LNCAP (cell line): ENCODE measurements at regions not wholly inside any gene's neighbourhood (a gene's known extent, or its start where the extent isn't known, plus 50 kb on each side); places are given as distances from the start of the nearest gene placed in this dataset.

Experiments
- TF ChIP-seq, protein P1 (sequence below): fragments of 450-650 bp; IDR thresholded peaks from 2 replicates; pipeline ENCODE4 v1.5.1; 2017; ENCODE audit warnings: mild to moderate bottlenecking

DNA sequence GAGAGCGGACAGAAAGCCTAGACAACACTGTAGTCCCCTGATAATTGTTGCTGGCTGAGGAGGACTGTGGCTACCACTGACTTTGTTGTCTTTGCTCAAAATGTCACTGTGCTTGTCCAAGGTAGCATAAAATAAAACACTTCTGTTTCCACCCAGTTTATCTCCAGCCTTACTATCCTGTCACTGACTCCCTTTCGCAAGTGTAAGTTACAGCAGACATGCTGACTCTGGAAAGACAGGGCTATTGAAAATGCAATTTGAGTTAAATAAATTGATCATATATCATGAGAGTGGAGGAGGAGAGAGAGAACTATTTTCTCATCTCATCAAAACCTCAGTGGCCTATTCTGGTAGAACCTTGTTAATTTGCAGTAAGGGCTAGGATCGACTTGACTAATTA, 138.0 kb upstream of the KIRREL3 start:
- TF ChIP-seq, protein P1, sequence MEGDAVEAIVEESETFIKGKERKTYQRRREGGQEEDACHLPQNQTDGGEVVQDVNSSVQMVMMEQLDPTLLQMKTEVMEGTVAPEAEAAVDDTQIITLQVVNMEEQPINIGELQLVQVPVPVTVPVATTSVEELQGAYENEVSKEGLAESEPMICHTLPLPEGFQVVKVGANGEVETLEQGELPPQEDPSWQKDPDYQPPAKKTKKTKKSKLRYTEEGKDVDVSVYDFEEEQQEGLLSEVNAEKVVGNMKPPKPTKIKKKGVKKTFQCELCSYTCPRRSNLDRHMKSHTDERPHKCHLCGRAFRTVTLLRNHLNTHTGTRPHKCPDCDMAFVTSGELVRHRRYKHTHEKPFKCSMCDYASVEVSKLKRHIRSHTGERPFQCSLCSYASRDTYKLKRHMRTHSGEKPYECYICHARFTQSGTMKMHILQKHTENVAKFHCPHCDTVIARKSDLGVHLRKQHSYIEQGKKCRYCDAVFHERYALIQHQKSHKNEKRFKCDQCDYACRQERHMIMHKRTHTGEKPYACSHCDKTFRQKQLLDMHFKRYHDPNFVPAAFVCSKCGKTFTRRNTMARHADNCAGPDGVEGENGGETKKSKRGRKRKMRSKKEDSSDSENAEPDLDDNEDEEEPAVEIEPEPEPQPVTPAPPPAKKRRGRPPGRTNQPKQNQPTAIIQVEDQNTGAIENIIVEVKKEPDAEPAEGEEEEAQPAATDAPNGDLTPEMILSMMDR, result no peak

- TF ChIP-seq, protein P1, result no peak
These were observed 137.3 kb upstream of the KIRREL3 start for GRCh38 chr11:127137771-127138280.

GRCh38 chr11:127136438-127136837, 135.9 kb upstream of the KIRREL3 start:
- TF ChIP-seq, protein P1, result no peak

DNA sequence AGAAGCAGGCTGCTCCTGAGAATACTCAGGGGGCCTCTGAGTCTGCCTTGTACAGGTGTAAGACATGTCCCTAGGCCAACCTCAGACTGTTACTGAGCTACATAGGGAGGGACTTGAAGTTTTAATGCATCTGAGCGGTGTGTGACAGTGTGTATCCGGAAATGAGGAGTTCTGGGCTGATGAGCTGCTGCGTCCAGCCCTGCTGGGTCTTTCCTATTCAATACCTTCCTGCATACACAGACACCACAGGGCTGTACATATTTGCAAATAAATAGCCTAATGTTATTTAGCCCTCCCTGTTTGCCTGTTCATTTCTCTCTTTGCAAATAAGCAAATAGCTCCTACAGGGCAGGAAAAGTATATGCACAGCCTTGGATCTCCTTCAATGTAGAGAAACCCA, 134.7 kb upstream of the KIRREL3 start:
- TF ChIP-seq, protein P1, result no peak

GRCh38 chr11:127133061-127133460, 132.5 kb upstream of the KIRREL3 start:
- TF ChIP-seq, protein P1, result no peak

DNA sequence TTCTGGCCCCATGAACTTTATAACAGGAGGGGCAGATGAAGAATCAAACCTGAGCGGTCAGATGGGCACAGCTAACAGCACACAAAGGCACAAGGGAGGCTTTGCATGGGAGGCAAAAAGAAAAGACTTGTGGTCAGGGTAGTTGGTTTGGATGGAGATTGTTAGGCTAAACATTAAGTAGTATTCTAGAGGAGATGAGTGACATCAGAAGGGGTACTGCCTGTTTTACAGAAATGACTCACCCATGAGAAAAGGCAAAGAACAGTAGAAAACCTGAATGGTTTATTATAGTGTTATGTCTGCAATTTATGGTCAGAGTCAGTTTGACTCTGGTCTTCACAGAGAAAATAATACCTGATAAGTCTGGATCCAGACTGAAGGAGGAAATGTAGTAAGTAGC, 129.8 kb upstream of the KIRREL3 start:
- TF ChIP-seq, protein P1, result no peak

DNA sequence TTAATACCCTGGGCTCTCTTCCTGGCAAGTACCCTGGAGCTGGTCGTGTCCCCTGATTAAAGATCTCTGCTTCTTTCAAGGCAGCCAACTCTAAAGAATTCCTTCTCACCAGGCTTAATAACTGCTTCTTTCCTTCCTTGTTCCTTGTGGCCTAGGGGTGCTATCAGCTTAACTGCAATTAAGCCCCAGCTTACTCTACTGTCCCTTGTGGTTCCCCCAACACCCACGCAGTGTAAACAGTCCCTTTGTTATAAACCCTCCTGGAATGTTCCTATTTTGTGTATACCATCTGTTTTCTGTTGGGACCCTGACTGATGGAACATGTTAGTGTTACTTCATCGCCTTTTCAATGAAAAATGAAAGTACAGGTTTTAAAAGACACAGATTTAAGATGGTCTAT, 126.4 kb upstream of the KIRREL3 start:
- TF ChIP-seq, protein P1, result no peak

DNA sequence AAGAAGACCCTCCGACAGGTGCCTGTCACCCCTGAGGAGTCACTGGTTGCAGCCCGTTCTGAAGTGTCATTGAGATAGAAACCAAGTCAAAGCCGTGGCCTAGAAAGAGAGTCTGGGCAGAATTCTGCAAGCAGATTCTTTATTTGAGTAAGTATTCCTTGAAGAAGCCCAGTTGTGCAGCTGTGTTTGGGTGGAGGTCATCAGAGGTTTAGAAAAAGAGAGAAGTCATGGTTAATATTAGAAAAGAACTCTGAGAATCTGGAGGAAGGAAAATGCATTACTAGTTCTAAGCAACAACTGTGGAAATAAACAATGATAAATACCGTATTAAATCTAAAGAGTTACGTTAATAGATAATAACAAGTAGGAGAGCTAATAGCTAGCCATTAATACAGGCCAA, 118.8 kb upstream of the KIRREL3 start:
- TF ChIP-seq, protein P1, result no peak
